Endothelial cell of umbilical vein (primary cell): ENCODE measurements at regions not wholly inside any gene's neighbourhood (a gene's known extent, or its start where the extent isn't known, plus 50 kb on each side); places are given as distances from the start of the nearest gene placed in this dataset.
"Not testable (repeated sequence)": the region's sequence is repeated elsewhere in the genome, so short reads cannot be mapped to it uniquely, and the experiment has no call there.

Source experiments
- BruUV-seq: library from RNA; stranded (reverse); fragments of 400-500 nt; replicated peaks from 2 replicates; lab custom pipeline; 2021; lab: Mats Ljungman, UMichigan
- CTCF ChIA-PET: fragments of 300-600, 350-600 bp; sonication (Branson Sonifier 250); formaldehyde crosslinking; loops from one replicate; lab custom pipeline; 2021; ENCODE audit warnings: antibody characterized with exemption, inconsistent platforms; lab: Charles Lee
- POLR2A ChIA-PET: fragments of 300-600, 350-600 bp; sonication (Branson Sonifier 250); formaldehyde crosslinking; loops from one replicate; lab custom pipeline; 2021; ENCODE audit warnings: antibody characterized with exemption, inconsistent platforms; lab: Charles Lee
- DNase-seq: peaks from one replicate; pipeline ENCODE4 v3.0.0-alpha.2; 2011; ENCODE audit warnings: low read depth, low spot score
- FAIRE-seq: peaks from 2 replicates; lab custom pipeline; 2011; peaks lifted over from hg19 to GRCh38; lab: Jason Lieb, UNC
- H2AFZ ChIP-seq: 2 replicates; pipeline ENCODE4 v1.6.0; 2012; ENCODE audit warnings: low read depth, low read length, control low read depth, inconsistent platforms
- H3K27ac ChIP-seq: 2 replicates; pipeline ENCODE4 v1.5.1; 2011; ENCODE audit warnings: low read depth, mild to moderate bottlenecking, control low read depth, low read length, moderate library complexity; ENCODE audit not compliant: insufficient read depth
- H3K27me3 ChIP-seq, 2 experiments: 2 replicates each; pipeline versions ENCODE4 v1.6.0 to v1.6.1; 2011; ENCODE audit warnings: low read length in 2 of 2, mixed read lengths in 1 of 2; ENCODE audit not compliant: control insufficient read depth in 2 of 2, insufficient read depth in 2 of 2
- H3K36me3 ChIP-seq, 2 experiments: 2 replicates in 1 of 2; 3 replicates in 1 of 2; pipeline ENCODE4 v1.5.1; 2011; ENCODE audit warnings: low read length in 2 of 2, mild to moderate bottlenecking in 1 of 2, moderate library complexity in 1 of 2; ENCODE audit not compliant: control insufficient read depth in 2 of 2, insufficient read depth in 2 of 2; ENCODE audit errors: extremely low read depth in 1 of 2
- H3K4me1 ChIP-seq: 3 replicates; pipeline ENCODE4 v1.5.1; 2011; ENCODE audit warnings: mild to moderate bottlenecking, low read length; ENCODE audit not compliant: control insufficient read depth, insufficient read depth; ENCODE audit errors: extremely low read depth
- H3K4me2 ChIP-seq: 2 replicates; pipeline ENCODE4 v1.6.1; 2011; ENCODE audit warnings: low read length, control low read depth, mixed read lengths; ENCODE audit not compliant: insufficient read depth
- H3K4me3 ChIP-seq, 3 experiments: fragments of 200-600 bp in 1 of 3; sonication (generic), shearing (Covaris generic) in 1 of 3; replicated peaks in 1 of 3; 2 replicates each; pipeline ENCODE4 v1.5.1; 2011 to 2016; ENCODE audit warnings: control low read depth in 3 of 3, low read length in 3 of 3, mild to moderate bottlenecking in 2 of 3, inconsistent platforms in 1 of 3, low read depth in 1 of 3, moderate library complexity in 1 of 3; ENCODE audit not compliant: insufficient read depth in 1 of 3
- H3K79me2 ChIP-seq: 2 replicates; pipeline ENCODE4 v1.6.0; 2012; ENCODE audit warnings: low read length, inconsistent platforms; ENCODE audit not compliant: control insufficient read depth, insufficient read depth
- H3K9ac ChIP-seq: replicated peaks from 2 replicates; pipeline ENCODE3; 2011; ENCODE audit warnings: low read length, control low read depth; ENCODE audit not compliant: insufficient read depth; ENCODE audit errors: extremely low read depth
- H3K9me1 ChIP-seq: replicated peaks from 3 replicates; pipeline ENCODE4 v1.6.0; 2011; ENCODE audit warnings: mild to moderate bottlenecking, low read length; ENCODE audit not compliant: control insufficient read depth, insufficient read depth; ENCODE audit errors: extremely low read depth
- H3K9me3 ChIP-seq: replicated peaks from 2 replicates; pipeline ENCODE4 v1.5.1; 2012; ENCODE audit warnings: low read length, inconsistent platforms; ENCODE audit not compliant: control insufficient read depth, insufficient read depth
- H4K20me1 ChIP-seq: replicated peaks from 2 replicates; pipeline ENCODE3; 2011; ENCODE audit warnings: mild to moderate bottlenecking, low read length; ENCODE audit not compliant: control insufficient read depth, insufficient read depth; ENCODE audit errors: extremely low read depth
- EZH2 ChIP-seq: IDR thresholded peaks from 2 replicates; pipeline ENCODE4 v1.6.1; 2012; ENCODE audit warnings: borderline replicate concordance, low read depth, mild to moderate bottlenecking, moderate library complexity, low read length, inconsistent platforms; ENCODE audit not compliant: severe bottlenecking
- FOS ChIP-seq: IDR thresholded peaks from 2 replicates; pipeline ENCODE4 v1.6.1; 2011; ENCODE audit warnings: mild to moderate bottlenecking, low read length, moderate library complexity, borderline replicate concordance; ENCODE audit not compliant: insufficient read depth
- GATA2 ChIP-seq: IDR thresholded peaks from 2 replicates; pipeline ENCODE4 v1.7.0; 2011; ENCODE audit warnings: low read depth, mild to moderate bottlenecking, moderate library complexity, mixed read lengths, low read length; ENCODE audit not compliant: insufficient read length, insufficient read depth
- JUN ChIP-seq: IDR thresholded peaks from 2 replicates; pipeline ENCODE4 v1.6.1; 2011; ENCODE audit warnings: borderline replicate concordance, low read depth; ENCODE audit not compliant: insufficient read length, insufficient read depth
- MYC ChIP-seq: IDR thresholded peaks from one replicate; pipeline ENCODE4 v1.6.1; 2011; ENCODE audit warnings: mild to moderate bottlenecking, low read depth, low read length
- POLR2A ChIP-seq: IDR thresholded peaks from 2 replicates; pipeline ENCODE4 v1.6.1; 2012; ENCODE audit warnings: low read depth, mild to moderate bottlenecking, control low read depth, low read length
- POLR2AphosphoS5 ChIP-seq: IDR thresholded peaks from 2 replicates; pipeline ENCODE4 v1.6.1; 2012; ENCODE audit warnings: low read depth, mild to moderate bottlenecking, control low read depth, low read length, moderate library complexity; ENCODE audit not compliant: insufficient read depth
- dilution Hi-C: fragments of 300-500 bp; cut with MboI; formaldehyde crosslinking; loops from one replicate; pipeline ENCODE4 v1.15.0; 2019; ENCODE audit warnings: low sequenced_read_pairs; ENCODE audit not compliant: extremely low pct_ligation_motif_present
- intact Hi-C: fragments of 100-400 bp; cut with micrococcal nuclease; formaldehyde crosslinking; loops from one replicate; pipeline ENCODE4 v1.10.0; 2022
- TF ChIP-seq, protein P1 (sequence below), 2 donors: IDR thresholded peaks; 1 replicate in 1 of 2; 2 replicates in 1 of 2; pipeline ENCODE4 v1.5.1; 2011; ENCODE audit warnings: low read length in 2 of 2, mild to moderate bottlenecking in 2 of 2, moderate library complexity in 2 of 2, control low read depth in 1 of 2, inconsistent platforms in 1 of 2, low read depth in 1 of 2; ENCODE audit not compliant: insufficient read depth in 1 of 2; ENCODE audit errors: extremely low read depth in 1 of 2
- TF ChIP-seq, protein P2 (sequence below): IDR thresholded peaks from 2 replicates; pipeline ENCODE4 v1.6.1; 2011; ENCODE audit not compliant: insufficient read depth, insufficient read length

GRCh38 chr11:15685306-15685705, 570.6 kb downstream of the INSC start:
- POLR2A ChIA-PET, result no interaction called here
- FAIRE-seq (no peak), DNase-seq (no peak)
- BruUV-seq, result no TSS peak
- Histone ChIP-seq H3K4me2 (no peak overlapping the region), H3K9ac (no peak overlapping the region), H3K36me3 (no peaks in the 10 kb centered on the region), H3K4me3 (no peak overlapping the region), H3K9me3 (no peaks in the 10 kb centered on the region), H3K9me1 (no peaks in the 10 kb centered on the region), H4K20me1 (no peaks in the 10 kb centered on the region), H2AFZ (no peak overlapping the region), H3K27me3 (no peaks in the 10 kb centered on the region), H3K27ac (no peak overlapping the region), H3K79me2 (no peaks in the 10 kb centered on the region), H3K4me1 (no peaks in the 10 kb centered on the region)
- no peak for TF ChIP-seq MYC
- TF ChIP-seq, protein P1, sequence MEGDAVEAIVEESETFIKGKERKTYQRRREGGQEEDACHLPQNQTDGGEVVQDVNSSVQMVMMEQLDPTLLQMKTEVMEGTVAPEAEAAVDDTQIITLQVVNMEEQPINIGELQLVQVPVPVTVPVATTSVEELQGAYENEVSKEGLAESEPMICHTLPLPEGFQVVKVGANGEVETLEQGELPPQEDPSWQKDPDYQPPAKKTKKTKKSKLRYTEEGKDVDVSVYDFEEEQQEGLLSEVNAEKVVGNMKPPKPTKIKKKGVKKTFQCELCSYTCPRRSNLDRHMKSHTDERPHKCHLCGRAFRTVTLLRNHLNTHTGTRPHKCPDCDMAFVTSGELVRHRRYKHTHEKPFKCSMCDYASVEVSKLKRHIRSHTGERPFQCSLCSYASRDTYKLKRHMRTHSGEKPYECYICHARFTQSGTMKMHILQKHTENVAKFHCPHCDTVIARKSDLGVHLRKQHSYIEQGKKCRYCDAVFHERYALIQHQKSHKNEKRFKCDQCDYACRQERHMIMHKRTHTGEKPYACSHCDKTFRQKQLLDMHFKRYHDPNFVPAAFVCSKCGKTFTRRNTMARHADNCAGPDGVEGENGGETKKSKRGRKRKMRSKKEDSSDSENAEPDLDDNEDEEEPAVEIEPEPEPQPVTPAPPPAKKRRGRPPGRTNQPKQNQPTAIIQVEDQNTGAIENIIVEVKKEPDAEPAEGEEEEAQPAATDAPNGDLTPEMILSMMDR (IDR thresholded peaks at IDR 0.05; ENCODE audit: extremely low read depth in 1 of 2, insufficient read depth in 1 of 2, low read depth in 1 of 2, low read length in 2 of 2), result no peak
- TF ChIP-seq POLR2A, result no peak
- no peak for TF ChIP-seq JUN
- TF ChIP-seq POLR2AphosphoS5, result no peak
- TF ChIP-seq GATA2, result no peak
- no peak for TF ChIP-seq EZH2
- TF ChIP-seq FOS, result no peak
- TF ChIP-seq, protein P2, sequence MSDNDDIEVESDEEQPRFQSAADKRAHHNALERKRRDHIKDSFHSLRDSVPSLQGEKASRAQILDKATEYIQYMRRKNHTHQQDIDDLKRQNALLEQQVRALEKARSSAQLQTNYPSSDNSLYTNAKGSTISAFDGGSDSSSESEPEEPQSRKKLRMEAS, result no peak
- intact Hi-C loops (no loop called here), dilution Hi-C loops (no loop called here)
- CTCF ChIA-PET, result no interaction called here

- BruUV-seq, H3K9me3 ChIP-seq, H3K36me3 ChIP-seq, FAIRE-seq, POLR2A ChIA-PET, H3K9me1 ChIP-seq, H2AFZ ChIP-seq, H3K4me3 ChIP-seq, H3K9ac ChIP-seq, intact Hi-C loops, dilution Hi-C loops, H3K27me3 ChIP-seq, H3K4me2 ChIP-seq, H3K27ac ChIP-seq, DNase-seq, H4K20me1 ChIP-seq, H3K79me2 ChIP-seq, H3K4me1 ChIP-seq, CTCF ChIA-PET: not testable (repeated sequence)
These were observed 571.5 kb downstream of the INSC start for GRCh38 chr11:15686259-15686658.
